ENCODE measurements at regions not wholly inside any gene's neighbourhood (a gene's known extent, or its start where the extent isn't known, plus 50 kb on each side); places are given as distances from the start of the nearest gene placed in this dataset.

- no peaks in the 10 kb centered on the region for H3K9me2 ChIP-seq (replicated peaks; ENCODE audit: control insufficient read depth, low read length)
- no peaks in the 10 kb centered on the region for H3K4me1 ChIP-seq (ENCODE audit: control insufficient read depth, low read length)
- no peaks in the 10 kb centered on the region for H4K20me1 ChIP-seq (ENCODE audit: control insufficient read depth, insufficient read depth, low read depth, low read length)
- TF ChIP-seq EZH2phosphoT487 (IDR thresholded peaks at IDR 0.05; ENCODE audit: borderline replicate concordance, low read length) (no peak), CTCF (IDR thresholded peaks at IDR 0.05; ENCODE audit: low read depth, low read length, poor library complexity, severe bottlenecking) (no peak)
- no peaks in the 10 kb centered on the region for H3F3A ChIP-seq (ENCODE audit: control insufficient read depth, insufficient read depth)
- no peaks in the 10 kb centered on the region for H3K79me2 ChIP-seq (ENCODE audit: control insufficient read depth, low read length)
- no peak overlapping the region for H3K4me2 ChIP-seq (ENCODE audit: low read length)
- H3K9me3 ChIP-seq (ENCODE audit: control insufficient read depth, insufficient read depth, low read length): no peaks in the 10 kb centered on the region
- H3K36me3 ChIP-seq (ENCODE audit: control insufficient read depth, low read length): no peaks in the 10 kb centered on the region
- no peaks in the 10 kb centered on the region; the same call in 1 of the 2 replicates for H3K27me3 ChIP-seq (ENCODE audit: control insufficient read depth, low read length)
- no peak overlapping the region for H3K4me3 ChIP-seq (ENCODE audit: low read length)
- H3K27ac ChIP-seq (ENCODE audit: low read depth, low read length): no peak overlapping the region
Observed at GRCh38 chr9:108443019-108443633, 412.7 kb downstream of the ACTL7B start.

GRCh38 chr9:108442627-108443018 is 413.2 kb downstream of the ACTL7B start:
- Histone ChIP-seq H3K4me1 (ENCODE audit: control insufficient read depth, low read length) (no peaks in the 10 kb centered on the region), H3K79me2 (ENCODE audit: control insufficient read depth, low read length) (no peaks in the 10 kb centered on the region), H3K4me2 (ENCODE audit: low read length) (no peak overlapping the region), H3K9me3 (ENCODE audit: control insufficient read depth, insufficient read depth, low read length) (no peaks in the 10 kb centered on the region), H4K20me1 (ENCODE audit: control insufficient read depth, insufficient read depth, low read depth, low read length) (no peaks in the 10 kb centered on the region), H3K9me2 (replicated peaks; ENCODE audit: control insufficient read depth, low read length) (no peaks in the 10 kb centered on the region), H3K4me3 (ENCODE audit: low read length) (no peak overlapping the region), H3K36me3 (ENCODE audit: control insufficient read depth, low read length) (no peaks in the 10 kb centered on the region), H3K27me3 (ENCODE audit: control insufficient read depth, low read length) (no peaks in the 10 kb centered on the region; the same call in 1 of the 2 replicates), H3F3A (ENCODE audit: control insufficient read depth, insufficient read depth) (no peaks in the 10 kb centered on the region), H3K27ac (ENCODE audit: low read depth, low read length) (no peak overlapping the region)
- TF ChIP-seq EZH2phosphoT487 (IDR thresholded peaks at IDR 0.05; ENCODE audit: borderline replicate concordance, low read length): no peak
- TF ChIP-seq CTCF (IDR thresholded peaks at IDR 0.05; ENCODE audit: low read depth, low read length, poor library complexity, severe bottlenecking): no peak

- Histone ChIP-seq H3F3A (ENCODE audit: control insufficient read depth, insufficient read depth) (no peaks in the 10 kb centered on the region), H3K9me3 (ENCODE audit: control insufficient read depth, insufficient read depth, low read length) (no peaks in the 10 kb centered on the region), H3K4me1 (ENCODE audit: control insufficient read depth, low read length) (no peaks in the 10 kb centered on the region), H4K20me1 (ENCODE audit: control insufficient read depth, insufficient read depth, low read depth, low read length) (no peaks in the 10 kb centered on the region), H3K79me2 (ENCODE audit: control insufficient read depth, low read length) (no peaks in the 10 kb centered on the region), H3K27me3 (ENCODE audit: control insufficient read depth, low read length) (no peaks in the 10 kb centered on the region; the same call in 1 of the 2 replicates), H3K36me3 (ENCODE audit: control insufficient read depth, low read length) (no peaks in the 10 kb centered on the region), H3K9me2 (replicated peaks; ENCODE audit: control insufficient read depth, low read length) (no peaks in the 10 kb centered on the region), H3K4me3 (ENCODE audit: low read length) (no peak overlapping the region), H3K4me2 (ENCODE audit: low read length) (no peak overlapping the region), H3K27ac (ENCODE audit: low read depth, low read length) (no peak overlapping the region)
- TF ChIP-seq EZH2phosphoT487 (IDR thresholded peaks at IDR 0.05; ENCODE audit: borderline replicate concordance, low read length) (no peak), CTCF (IDR thresholded peaks at IDR 0.05; ENCODE audit: low read depth, low read length, poor library complexity, severe bottlenecking) (no peak)
Observed at GRCh38 chr9:108441726-108442125, 414.1 kb downstream of the ACTL7B start.
